ENCODE measurements at regions not wholly inside any gene's neighbourhood (a gene's known extent, or its start where the extent isn't known, plus 50 kb on each side); places are given as distances from the start of the nearest gene placed in this dataset.

- TF ChIP-seq EZH2 (IDR thresholded peaks at IDR 0.05; ENCODE audit: borderline replicate concordance, low read depth, low read length, severe bottlenecking) (no peak), JUN (IDR thresholded peaks at IDR 0.05; ENCODE audit: borderline replicate concordance, insufficient read depth, insufficient read length, low read depth) (no peak), POLR2AphosphoS5 (IDR thresholded peaks at IDR 0.05; ENCODE audit: insufficient read depth, low read depth, low read length) (no peak), MYC (IDR thresholded peaks at IDR 0.05; ENCODE audit: low read depth, low read length) (no peak), GATA2 (IDR thresholded peaks at IDR 0.05; ENCODE audit: insufficient read depth, insufficient read length, low read depth, low read length) (no peak), POLR2A (IDR thresholded peaks at IDR 0.05; ENCODE audit: low read depth, low read length) (no peak), FOS (IDR thresholded peaks at IDR 0.05; ENCODE audit: borderline replicate concordance, insufficient read depth, low read length) (no peak)
- TF ChIP-seq, protein P1, sequence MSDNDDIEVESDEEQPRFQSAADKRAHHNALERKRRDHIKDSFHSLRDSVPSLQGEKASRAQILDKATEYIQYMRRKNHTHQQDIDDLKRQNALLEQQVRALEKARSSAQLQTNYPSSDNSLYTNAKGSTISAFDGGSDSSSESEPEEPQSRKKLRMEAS (IDR thresholded peaks at IDR 0.05; ENCODE audit: insufficient read depth, insufficient read length) = no peak
- TF ChIP-seq, protein P2, sequence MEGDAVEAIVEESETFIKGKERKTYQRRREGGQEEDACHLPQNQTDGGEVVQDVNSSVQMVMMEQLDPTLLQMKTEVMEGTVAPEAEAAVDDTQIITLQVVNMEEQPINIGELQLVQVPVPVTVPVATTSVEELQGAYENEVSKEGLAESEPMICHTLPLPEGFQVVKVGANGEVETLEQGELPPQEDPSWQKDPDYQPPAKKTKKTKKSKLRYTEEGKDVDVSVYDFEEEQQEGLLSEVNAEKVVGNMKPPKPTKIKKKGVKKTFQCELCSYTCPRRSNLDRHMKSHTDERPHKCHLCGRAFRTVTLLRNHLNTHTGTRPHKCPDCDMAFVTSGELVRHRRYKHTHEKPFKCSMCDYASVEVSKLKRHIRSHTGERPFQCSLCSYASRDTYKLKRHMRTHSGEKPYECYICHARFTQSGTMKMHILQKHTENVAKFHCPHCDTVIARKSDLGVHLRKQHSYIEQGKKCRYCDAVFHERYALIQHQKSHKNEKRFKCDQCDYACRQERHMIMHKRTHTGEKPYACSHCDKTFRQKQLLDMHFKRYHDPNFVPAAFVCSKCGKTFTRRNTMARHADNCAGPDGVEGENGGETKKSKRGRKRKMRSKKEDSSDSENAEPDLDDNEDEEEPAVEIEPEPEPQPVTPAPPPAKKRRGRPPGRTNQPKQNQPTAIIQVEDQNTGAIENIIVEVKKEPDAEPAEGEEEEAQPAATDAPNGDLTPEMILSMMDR (IDR thresholded peaks at IDR 0.05; ENCODE audit: extremely low read depth in 1 of 2, insufficient read depth in 1 of 2, low read depth in 1 of 2, low read length in 2 of 2) = no peak
- Histone ChIP-seq H3K9ac (replicated peaks; ENCODE audit: extremely low read depth, insufficient read depth, low read length) (no peak overlapping the region), H3K4me2 (ENCODE audit: insufficient read depth, low read length) (no peak overlapping the region), H2AFZ (ENCODE audit: low read depth, low read length) (no peak overlapping the region), H3K4me1 (ENCODE audit: control insufficient read depth, extremely low read depth, insufficient read depth, low read length) (no peaks in the 10 kb centered on the region), H3K27ac (ENCODE audit: insufficient read depth, low read depth, low read length) (no peak overlapping the region), H3K9me1 (replicated peaks; ENCODE audit: control insufficient read depth, extremely low read depth, insufficient read depth, low read length) (no peaks in the 10 kb centered on the region), H4K20me1 (replicated peaks; ENCODE audit: control insufficient read depth, extremely low read depth, insufficient read depth, low read length) (no peaks in the 10 kb centered on the region), H3K36me3 (ENCODE audit: control insufficient read depth in 2 of 2, extremely low read depth in 1 of 2, insufficient read depth in 2 of 2, low read length in 2 of 2) (no peaks in the 10 kb centered on the region), H3K79me2 (ENCODE audit: control insufficient read depth, insufficient read depth, low read length) (no peaks in the 10 kb centered on the region), H3K9me3 (replicated peaks; ENCODE audit: control insufficient read depth, insufficient read depth, low read length) (peaks cover 2% of the 10 kb centered on the region), H3K27me3 (ENCODE audit: control insufficient read depth in 2 of 2, insufficient read depth in 2 of 2, low read length in 2 of 2) (no peaks in the 10 kb centered on the region), H3K4me3 (replicated peaks in 1 of 3; ENCODE audit: insufficient read depth in 1 of 3, low read depth in 1 of 3, low read length in 3 of 3) (no peak overlapping the region)
- ChIA-PET CTCF (no interaction called here), POLR2A (no interaction called here)
- dilution Hi-C loops (cut with MboI; ENCODE audit: extremely low pct_ligation_motif_present, low sequenced_read_pairs) (no loop called here), intact Hi-C loops (cut with micrococcal nuclease) (no loop called here)
- BruUV-seq (replicated peaks) = no TSS peak
- no peak for FAIRE-seq
- DNase-seq (ENCODE audit: low read depth, low spot score) = no peak
Measured at GRCh38 chr13:62627226-62627625, 1211.6 kb upstream of the PCDH20 start.

All from endothelial cell of umbilical vein (primary cell).